Esophagus squamous epithelium (tissue), 4 donors: ENCODE measurements at regions not wholly inside any gene's neighbourhood (a gene's known extent, or its start where the extent isn't known, plus 50 kb on each side); places are given as distances from the start of the nearest gene placed in this dataset.

Experiments used
- CTCF ChIP-seq, 6 experiments: fragments of 450-650 bp in 4 of 6; fragments of 200-600 bp in 2 of 6; sonication (generic) in 2 of 6; IDR thresholded peaks; one replicate each; pipeline ENCODE4 v1.5.1; 2016 to 2019; ENCODE audit warnings: antibody characterized with exemption in 6 of 6, mild to moderate bottlenecking in 4 of 6, moderate library complexity in 4 of 6
- POLR2A ChIP-seq, 4 donors: fragments of 450-650 bp; IDR thresholded peaks; one replicate each; pipeline ENCODE4 v1.6.1; 2017; ENCODE audit warnings: antibody characterized with exemption in 4 of 4, mild to moderate bottlenecking in 4 of 4, moderate library complexity in 3 of 4

GRCh38 chr9:11064909-11065308 lies 452.1 kb upstream of the PTPRD start:
- TF ChIP-seq CTCF (IDR thresholded peaks at IDR 0.05) (no peak), POLR2A (IDR thresholded peaks at IDR 0.05) (no peak)
